Liver (tissue), 7 donors: ENCODE measurements at regions not wholly inside any gene's neighbourhood (a gene's known extent, or its start where the extent isn't known, plus 50 kb on each side); places are given as distances from the start of the nearest gene placed in this dataset.
"Not testable (repeated sequence)": the region's sequence is repeated elsewhere in the genome, so short reads cannot be mapped to it uniquely, and the experiment has no call there.

Source experiments
- DNase-seq: peaks from one replicate; pipeline ENCODE4 v3.0.0-alpha.2; 2017; ENCODE audit warnings: low spot score
- H3K27ac ChIP-seq, 2 donors: one replicate each; pipeline ENCODE4 v1.7.0; 2013; ENCODE audit warnings: inconsistent platforms in 2 of 2, low read length in 2 of 2, control low read depth in 1 of 2, low read depth in 1 of 2, mild to moderate bottlenecking in 1 of 2
- H3K27me3 ChIP-seq, 4 donors: one replicate each; pipeline versions ENCODE4 v1.6.1 to v1.7.0; 2013; ENCODE audit warnings: low read length in 3 of 4, inconsistent platforms in 1 of 4, mild to moderate bottlenecking in 1 of 4, moderate library complexity in 1 of 4; ENCODE audit not compliant: control insufficient read depth in 4 of 4, insufficient read depth in 4 of 4
- H3K36me3 ChIP-seq, 4 donors: one replicate each; pipeline versions ENCODE4 v1.6.1 to v1.7.0; 2013; ENCODE audit warnings: low read length in 3 of 4, mild to moderate bottlenecking in 3 of 4, low read depth in 1 of 4, moderate library complexity in 1 of 4; ENCODE audit not compliant: control insufficient read depth in 4 of 4, insufficient read depth in 3 of 4
- H3K4me1 ChIP-seq, 4 donors: one replicate each; pipeline versions ENCODE4 v1.6.1 to v1.7.0; 2013; ENCODE audit warnings: low read length in 3 of 4, mild to moderate bottlenecking in 3 of 4, moderate library complexity in 1 of 4; ENCODE audit not compliant: control insufficient read depth in 4 of 4, insufficient read depth in 4 of 4
- H3K4me3 ChIP-seq, 3 donors: one replicate each; pipeline versions ENCODE4 v1.6.1 to v1.7.0; 2013; ENCODE audit warnings: low read length in 3 of 3, control low read depth in 1 of 3, low read depth in 1 of 3, mild to moderate bottlenecking in 1 of 3
- H3K9ac ChIP-seq, 2 donors: one replicate each; pipeline ENCODE4 v1.7.0; 2013; ENCODE audit warnings: low read length in 2 of 2, mild to moderate bottlenecking in 2 of 2, moderate library complexity in 2 of 2, control low read depth in 1 of 2, low read depth in 1 of 2
- H3K9me3 ChIP-seq, 4 donors: one replicate each; pipeline versions ENCODE4 v1.6.1 to v1.7.0; 2013; ENCODE audit warnings: low read length in 3 of 4; ENCODE audit not compliant: control insufficient read depth in 4 of 4
- GABPA ChIP-seq, 2 donors: IDR thresholded peaks in 1 of 2; conservative IDR thresholded peaks in 1 of 2; 2 replicates each; pipeline ENCODE4 v1.6.1; 2016; ENCODE audit warnings: antibody characterized with exemption in 2 of 2, mild to moderate bottlenecking in 1 of 2, moderate library complexity in 1 of 2
- HNF4G ChIP-seq: IDR thresholded peaks from 2 replicates; pipeline ENCODE4 v1.6.1; 2016; ENCODE audit warnings: antibody characterized with exemption
- RXRA ChIP-seq, 2 donors: IDR thresholded peaks; 2 replicates each; pipeline ENCODE4 v1.6.1; 2017 to 2018; ENCODE audit warnings: antibody characterized with exemption in 2 of 2, mild to moderate bottlenecking in 1 of 2
- SP1 ChIP-seq: IDR thresholded peaks from 2 replicates; pipeline ENCODE4 v1.6.1; 2018; ENCODE audit warnings: antibody characterized with exemption, mild to moderate bottlenecking
- WGBS: extraction: QIAGEN DNeasy Blood & Tissue Kit; methylation state at CpG from one replicate; pipeline ENCODE4 v1.1.7; 2013; 5-methylcytosine and 5-hydroxymethylcytosine counted together
- TF ChIP-seq, protein P1 (sequence below): IDR thresholded peaks from 2 replicates; pipeline ENCODE4 v1.6.1; 2016; ENCODE audit warnings: antibody characterized with exemption
- donor health status: healthy.
- donor health status: healthy.
- donor health status: healthy.
- donor health status: healthy.

GRCh38 chr2:111252436-111252835 lies 131.7 kb downstream of the BCL2L11 start:
- TF ChIP-seq SP1, result no peak
- TF ChIP-seq HNF4G, result no peak
- TF ChIP-seq GABPA (IDR thresholded peaks at IDR 0.05 in 1 of 2, conservative IDR thresholded peaks at IDR 0.05 in 1 of 2), result no peak
- TF ChIP-seq RXRA (IDR thresholded peaks at IDR 0.05), result no peak
- TF ChIP-seq, protein P1, sequence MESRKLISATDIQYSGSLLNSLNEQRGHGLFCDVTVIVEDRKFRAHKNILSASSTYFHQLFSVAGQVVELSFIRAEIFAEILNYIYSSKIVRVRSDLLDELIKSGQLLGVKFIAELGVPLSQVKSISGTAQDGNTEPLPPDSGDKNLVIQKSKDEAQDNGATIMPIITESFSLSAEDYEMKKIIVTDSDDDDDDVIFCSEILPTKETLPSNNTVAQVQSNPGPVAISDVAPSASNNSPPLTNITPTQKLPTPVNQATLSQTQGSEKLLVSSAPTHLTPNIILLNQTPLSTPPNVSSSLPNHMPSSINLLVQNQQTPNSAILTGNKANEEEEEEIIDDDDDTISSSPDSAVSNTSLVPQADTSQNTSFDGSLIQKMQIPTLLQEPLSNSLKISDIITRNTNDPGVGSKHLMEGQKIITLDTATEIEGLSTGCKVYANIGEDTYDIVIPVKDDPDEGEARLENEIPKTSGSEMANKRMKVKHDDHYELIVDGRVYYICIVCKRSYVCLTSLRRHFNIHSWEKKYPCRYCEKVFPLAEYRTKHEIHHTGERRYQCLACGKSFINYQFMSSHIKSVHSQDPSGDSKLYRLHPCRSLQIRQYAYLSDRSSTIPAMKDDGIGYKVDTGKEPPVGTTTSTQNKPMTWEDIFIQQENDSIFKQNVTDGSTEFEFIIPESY, result no peak
- no peak for DNase-seq
- no peaks in the 10 kb centered on the region for H3K9me3 ChIP-seq
- H3K4me3 ChIP-seq, result no peak overlapping the region
- no peaks in the 10 kb centered on the region for H3K4me1 ChIP-seq
- H3K27me3 ChIP-seq, result no peaks in the 10 kb centered on the region
- H3K9ac ChIP-seq, result no peak overlapping the region
- H3K36me3 ChIP-seq, result no peaks in the 10 kb centered on the region
- H3K27ac ChIP-seq, result no peak overlapping the region

- not testable (repeated sequence) for H3K4me1 ChIP-seq, H3K9ac ChIP-seq, H3K36me3 ChIP-seq, H3K4me3 ChIP-seq, H3K9me3 ChIP-seq, H3K27ac ChIP-seq, DNase-seq, H3K27me3 ChIP-seq
- WGBS, result 89% methylated on average over 5 of the region's 6 CpGs
These were observed 134.2 kb downstream of the BCL2L11 start for GRCh38 chr2:111254916-111255315.

DNA sequence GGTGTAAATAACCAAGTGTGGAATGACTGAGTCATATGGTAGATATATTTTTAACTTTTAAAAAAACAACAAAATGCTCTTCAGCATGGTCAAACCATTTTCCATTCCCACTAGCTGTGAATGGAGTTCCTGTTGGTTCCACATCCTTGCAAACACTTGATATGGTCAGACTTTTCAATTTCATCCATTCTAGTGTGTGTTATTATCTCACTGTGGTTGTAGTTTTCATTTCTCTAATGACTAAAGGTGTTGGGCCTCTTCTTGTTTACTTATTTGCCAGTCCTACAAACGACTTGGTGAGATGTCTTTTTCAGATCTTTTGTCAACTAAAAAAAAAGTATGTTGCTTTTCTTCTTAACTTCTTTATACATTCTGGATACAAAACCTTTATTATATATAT lies 135.9 kb downstream of the BCL2L11 start:
- not testable (repeated sequence) for H3K27ac ChIP-seq, H3K27me3 ChIP-seq, H3K36me3 ChIP-seq, H3K9me3 ChIP-seq, H3K4me1 ChIP-seq, DNase-seq, H3K4me3 ChIP-seq, H3K9ac ChIP-seq
- no CpG with 5 or more reads among the region's 1 CpG for WGBS

DNA sequence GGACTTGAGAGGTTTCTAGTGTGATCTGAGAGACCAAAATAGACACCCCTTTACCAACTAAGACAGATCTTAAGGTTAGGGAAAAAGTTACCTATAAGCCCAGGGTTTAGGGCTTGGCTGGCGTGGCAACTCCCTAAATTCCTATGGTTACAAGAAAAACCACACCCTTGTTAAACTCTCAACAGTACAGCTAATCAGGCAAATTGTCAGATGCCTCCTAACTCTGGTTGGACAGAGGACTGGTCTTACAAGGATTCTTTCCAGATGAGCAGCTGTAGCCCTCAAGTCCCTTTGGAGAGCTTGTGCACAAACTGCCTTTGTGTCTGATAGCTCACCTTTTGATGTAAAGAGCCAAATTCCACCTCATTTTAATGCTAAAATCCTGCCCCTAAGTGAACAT lies 136.9 kb downstream of the BCL2L11 start:
- not testable (repeated sequence) for H3K36me3 ChIP-seq, H3K27ac ChIP-seq, H3K4me1 ChIP-seq, H3K9ac ChIP-seq, H3K4me3 ChIP-seq, H3K9me3 ChIP-seq, DNase-seq, H3K27me3 ChIP-seq
- no CpG with 5 or more reads among the region's 1 CpG for WGBS

GRCh38 chr2:111258318-111258717 lies 137.6 kb downstream of the BCL2L11 start:
- not testable (repeated sequence) for H3K9me3 ChIP-seq, H3K4me1 ChIP-seq, H3K36me3 ChIP-seq, H3K27me3 ChIP-seq, H3K27ac ChIP-seq, DNase-seq, H3K4me3 ChIP-seq, H3K9ac ChIP-seq
- WGBS, result 96% methylated on average over 1 of the region's 1 CpG

DNA sequence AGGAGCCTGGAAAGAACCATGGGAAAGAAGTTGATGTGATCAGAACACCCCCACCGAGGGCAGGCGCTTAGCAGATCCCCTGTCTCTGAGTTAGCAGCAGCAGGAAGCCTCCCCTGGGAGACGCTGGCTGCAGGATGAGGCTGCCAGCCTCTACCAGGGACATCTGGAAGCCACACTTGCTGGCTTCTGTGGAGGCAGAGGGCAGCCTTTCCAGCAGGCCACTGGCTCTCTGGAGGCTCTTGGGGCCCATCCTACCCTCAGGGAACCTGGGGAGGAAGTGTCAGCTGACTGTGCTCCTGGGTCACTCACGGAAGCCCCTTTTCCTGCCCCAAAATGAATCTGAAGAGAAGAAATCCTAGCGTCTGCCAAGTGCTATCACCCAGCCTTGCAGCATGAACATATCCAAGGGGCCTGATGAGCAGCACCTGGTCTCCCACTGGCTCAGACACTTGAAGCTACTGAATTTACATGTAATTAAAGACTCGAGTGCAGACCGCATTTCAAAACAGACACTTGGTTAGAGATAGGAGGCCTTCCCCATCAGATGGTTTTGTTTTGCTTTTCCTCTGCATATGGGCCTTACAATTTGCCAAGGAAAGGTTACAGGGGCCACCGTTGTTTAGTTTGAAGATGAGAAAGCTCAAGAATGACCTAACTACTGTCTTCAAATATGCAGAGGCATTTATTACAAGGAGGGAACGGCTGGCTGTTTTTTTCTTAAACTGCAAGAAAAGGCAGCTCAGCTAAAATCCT lies 142.1 kb downstream of the BCL2L11 start:
- not testable (repeated sequence) for H3K27ac ChIP-seq, DNase-seq, H3K4me3 ChIP-seq, H3K9me3 ChIP-seq, H3K4me1 ChIP-seq, H3K27me3 ChIP-seq, H3K9ac ChIP-seq, H3K36me3 ChIP-seq
- WGBS, result 88% methylated on average over 7 of the region's 9 CpGs

- WGBS, result no CpG with 5 or more reads among the region's 7 CpGs
- not testable (repeated sequence) for H3K27ac ChIP-seq, H3K27me3 ChIP-seq, H3K36me3 ChIP-seq, DNase-seq, H3K4me3 ChIP-seq, H3K9me3 ChIP-seq, H3K9ac ChIP-seq, H3K4me1 ChIP-seq
These were observed 142.8 kb downstream of the BCL2L11 start for GRCh38 chr2:111263380-111264017.
